Natural killer cell (primary cell): ENCODE measurements at regions not wholly inside any gene's neighbourhood (a gene's known extent, or its start where the extent isn't known, plus 50 kb on each side); places are given as distances from the start of the nearest gene placed in this dataset.

ENCODE experiments used
- ATAC-seq, 3 donors: fragments of 150-1000 bp in 2 of 3; fragments of 200-7000 bp in 1 of 3; cut with Tn5 transposase; 1 replicate in 1 of 3; 2 replicates in 2 of 3; pipeline ENCODE4 v1.10.0; 2021; ENCODE audit warnings: mild to moderate bottlenecking in 2 of 3, moderate library complexity in 2 of 3
- DNase-seq, 2 donors: peaks; one replicate each; pipeline versions ENCODE4 v3.0.0 to v3.0.0-alpha.2; 2013 to 2021; ENCODE audit warnings: mixed read lengths in 1 of 2
- H3K27ac ChIP-seq: one replicate; pipeline ENCODE4 v1.5.1; 2013; ENCODE audit warnings: mild to moderate bottlenecking, low read length
- H3K27me3 ChIP-seq: one replicate; pipeline ENCODE4 v1.6.1; 2013; ENCODE audit warnings: low read length; ENCODE audit not compliant: control insufficient read depth, insufficient read depth
- H3K36me3 ChIP-seq: one replicate; pipeline ENCODE4 v1.6.1; 2013; ENCODE audit warnings: low read length; ENCODE audit not compliant: control insufficient read depth, insufficient read depth
- H3K4me1 ChIP-seq: one replicate; pipeline ENCODE4 v1.6.1; 2013; ENCODE audit warnings: low read length; ENCODE audit not compliant: control insufficient read depth, insufficient read depth
- H3K4me3 ChIP-seq: one replicate; pipeline ENCODE4 v1.5.1; 2013; ENCODE audit warnings: low read length
- H3K9me3 ChIP-seq: one replicate; pipeline ENCODE4 v1.6.1; 2013; ENCODE audit warnings: low read length; ENCODE audit not compliant: control insufficient read depth, insufficient read depth
- H3K27ac Mint-ChIP-seq, 2 donors: one replicate each; pipeline ENCODE4 v1.8.0; 2022; ENCODE audit warnings: mild to moderate bottlenecking in 2 of 2, mixed read lengths in 2 of 2, moderate library complexity in 1 of 2
- H3K27me3 Mint-ChIP-seq, 2 donors: one replicate each; pipeline ENCODE4 v1.8.0; 2022; ENCODE audit warnings: low read depth in 2 of 2, mixed read lengths in 2 of 2
- H3K36me3 Mint-ChIP-seq: one replicate; pipeline ENCODE4 v1.8.0; 2022; ENCODE audit warnings: mixed read lengths
- H3K4me1 Mint-ChIP-seq, 2 donors: one replicate each; pipeline ENCODE4 v1.8.0; 2022; ENCODE audit warnings: mixed read lengths in 2 of 2
- H3K4me3 Mint-ChIP-seq: one replicate; pipeline ENCODE4 v1.8.0; 2022; ENCODE audit warnings: mild to moderate bottlenecking, moderate library complexity, mixed read lengths
- H3K9me3 Mint-ChIP-seq, 2 donors: one replicate each; pipeline ENCODE4 v1.8.0; 2022; ENCODE audit warnings: mixed read lengths in 2 of 2
- WGBS: methylation state at CpG from one replicate; pipeline ENCODE4 v1.1.7; 2013; ENCODE audit warnings: missing lambda C conversion rate; ENCODE audit not compliant: insufficient coverage; 5-methylcytosine and 5-hydroxymethylcytosine counted together
- intact Hi-C: fragments of 100-400 bp; cut with micrococcal nuclease; formaldehyde crosslinking; loops from one replicate; pipeline ENCODE4 v1.14.2; 2022
- TF ChIP-seq, protein P1 (sequence below): fragments of 200-600 bp; IDR thresholded peaks from one replicate; pipeline ENCODE4 v1.8.0; 2022; ENCODE audit warnings: antibody characterized with exemption

DNA sequence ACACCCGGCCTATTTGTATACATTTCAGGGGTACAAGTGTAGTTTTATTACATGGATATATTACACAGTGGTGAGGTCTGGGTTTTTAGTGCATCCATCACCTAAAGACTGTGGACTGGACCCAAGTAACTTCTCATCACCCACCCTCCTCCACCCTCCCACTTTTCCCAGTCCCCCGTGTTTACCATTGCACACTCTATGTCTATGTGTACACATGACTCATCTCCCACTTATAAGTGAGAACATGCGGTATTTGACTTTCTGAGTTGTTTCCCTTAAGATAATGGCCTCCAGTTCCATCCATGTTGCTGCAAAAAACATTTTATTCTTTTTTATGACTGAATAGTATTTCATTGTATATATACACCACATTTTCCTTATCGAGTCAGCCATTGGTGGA is 98.9 kb upstream of the WAC start:
- H3K4me3 ChIP-seq: no peak overlapping the region
- H3K27me3 ChIP-seq: no peaks in the 10 kb centered on the region
- Mint-ChIP-seq H3K4me3 (no peak overlapping the region), H3K4me1 (peaks cover 7% of the 10 kb centered on the region in 2 donors), H3K9me3 (no peaks in the 10 kb centered on the region), H3K27me3 (peaks cover 8% of the 10 kb centered on the region in 2 donors), H3K36me3 (no peaks in the 10 kb centered on the region), H3K27ac (no peak overlapping the region)
- H3K4me1 ChIP-seq: peaks cover 4% of the 10 kb centered on the region
- DNase-seq (no peak), ATAC-seq (no peak)
- intact Hi-C loops: loop anchor here (10.0 kb wide), 1 partner anchor 191 kb away; no protein-coding TSS in a partner anchor
- no peak overlapping the region for H3K27ac ChIP-seq
- no peaks in the 10 kb centered on the region for H3K9me3 ChIP-seq
- WGBS: 90% methylated on average over 3 of the region's 4 CpGs
- no peaks in the 10 kb centered on the region for H3K36me3 ChIP-seq
- TF ChIP-seq, protein P1, sequence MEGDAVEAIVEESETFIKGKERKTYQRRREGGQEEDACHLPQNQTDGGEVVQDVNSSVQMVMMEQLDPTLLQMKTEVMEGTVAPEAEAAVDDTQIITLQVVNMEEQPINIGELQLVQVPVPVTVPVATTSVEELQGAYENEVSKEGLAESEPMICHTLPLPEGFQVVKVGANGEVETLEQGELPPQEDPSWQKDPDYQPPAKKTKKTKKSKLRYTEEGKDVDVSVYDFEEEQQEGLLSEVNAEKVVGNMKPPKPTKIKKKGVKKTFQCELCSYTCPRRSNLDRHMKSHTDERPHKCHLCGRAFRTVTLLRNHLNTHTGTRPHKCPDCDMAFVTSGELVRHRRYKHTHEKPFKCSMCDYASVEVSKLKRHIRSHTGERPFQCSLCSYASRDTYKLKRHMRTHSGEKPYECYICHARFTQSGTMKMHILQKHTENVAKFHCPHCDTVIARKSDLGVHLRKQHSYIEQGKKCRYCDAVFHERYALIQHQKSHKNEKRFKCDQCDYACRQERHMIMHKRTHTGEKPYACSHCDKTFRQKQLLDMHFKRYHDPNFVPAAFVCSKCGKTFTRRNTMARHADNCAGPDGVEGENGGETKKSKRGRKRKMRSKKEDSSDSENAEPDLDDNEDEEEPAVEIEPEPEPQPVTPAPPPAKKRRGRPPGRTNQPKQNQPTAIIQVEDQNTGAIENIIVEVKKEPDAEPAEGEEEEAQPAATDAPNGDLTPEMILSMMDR: no peak

GRCh38 chr10:28442403-28442802 is 90.5 kb upstream of the WAC start:
- peaks cover 8 to 13% of the 10 kb centered on the region in 2 donors for H3K27me3 Mint-ChIP-seq
- Histone ChIP-seq H3K9me3 (no peaks in the 10 kb centered on the region), H3K36me3 (no peaks in the 10 kb centered on the region), H3K4me3 (no peak overlapping the region), H3K27me3 (no peaks in the 10 kb centered on the region), H3K4me1 (no peaks in the 10 kb centered on the region), H3K27ac (no peak overlapping the region)
- H3K36me3 Mint-ChIP-seq: no peaks in the 10 kb centered on the region
- WGBS: 97% methylated on average over 3 of the region's 3 CpGs
- TF ChIP-seq, protein P1: no peak
- intact Hi-C loops: no loop called here
- no peak overlapping the region for H3K27ac Mint-ChIP-seq
- ATAC-seq: no peak
- H3K9me3 Mint-ChIP-seq: no peaks in the 10 kb centered on the region
- H3K4me1 Mint-ChIP-seq: no peaks in the 10 kb centered on the region
- H3K4me3 Mint-ChIP-seq: no peak overlapping the region
- no peak for DNase-seq

DNA sequence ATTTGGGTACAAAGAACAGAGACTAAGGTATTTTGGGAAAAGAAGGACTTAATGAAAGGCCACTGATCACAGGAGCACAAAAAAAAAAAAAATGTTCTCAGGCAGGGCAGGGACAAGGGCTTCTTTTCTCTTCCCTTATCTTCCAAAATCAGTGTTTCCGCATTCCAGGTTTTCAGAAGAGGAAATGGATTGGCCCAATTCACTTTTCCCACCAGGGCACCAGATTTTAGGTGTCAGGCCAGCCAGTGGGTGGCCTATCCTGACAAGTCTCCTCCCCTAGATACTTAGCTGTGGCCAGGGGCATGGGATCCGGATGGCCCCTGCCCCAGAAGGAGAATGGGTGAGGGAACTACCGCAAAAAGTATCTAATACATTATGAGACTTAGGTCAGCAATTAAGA is 88.9 kb upstream of the WAC start:
- Histone ChIP-seq H3K27ac (no peak overlapping the region), H3K36me3 (no peaks in the 10 kb centered on the region), H3K9me3 (no peaks in the 10 kb centered on the region), H3K4me1 (no peaks in the 10 kb centered on the region), H3K4me3 (no peak overlapping the region), H3K27me3 (no peaks in the 10 kb centered on the region)
- Mint-ChIP-seq H3K27me3 (peaks cover 0 to 8% of the 10 kb centered on the region in 2 donors), H3K4me1 (no peaks in the 10 kb centered on the region), H3K9me3 (no peaks in the 10 kb centered on the region), H3K4me3 (no peak overlapping the region), H3K36me3 (no peaks in the 10 kb centered on the region), H3K27ac (no peak overlapping the region)
- no peak for DNase-seq
- no peak for ATAC-seq
- intact Hi-C loops: no loop called here
- WGBS: 94% methylated on average over 3 of the region's 3 CpGs
- TF ChIP-seq, protein P1: no peak

DNA sequence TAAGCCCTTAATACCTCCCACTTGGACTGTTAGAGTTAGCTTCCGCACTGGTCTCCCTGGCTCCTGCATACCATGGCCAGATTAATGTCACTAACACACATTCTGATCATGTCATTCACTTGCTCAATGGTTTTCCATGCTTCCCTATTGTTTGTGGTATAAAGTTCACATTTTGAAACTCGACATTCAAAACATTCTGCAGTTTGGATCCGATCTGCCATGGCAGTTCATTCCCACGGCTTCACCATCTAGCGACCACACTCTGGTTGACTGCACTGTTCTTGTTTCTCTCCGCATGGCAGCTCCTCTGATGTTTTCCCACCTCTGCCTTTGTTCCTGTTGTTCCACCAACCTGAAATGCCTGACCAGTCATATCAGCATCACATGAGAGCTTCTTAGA is 87.4 kb upstream of the WAC start:
- WGBS: 91% methylated on average over 6 of the region's 6 CpGs
- no peak for DNase-seq
- TF ChIP-seq, protein P1: no peak
- Histone ChIP-seq H3K9me3 (no peaks in the 10 kb centered on the region), H3K4me1 (no peaks in the 10 kb centered on the region), H3K36me3 (no peaks in the 10 kb centered on the region), H3K4me3 (no peak overlapping the region), H3K27ac (no peak overlapping the region), H3K27me3 (no peaks in the 10 kb centered on the region)
- H3K36me3 Mint-ChIP-seq: no peaks in the 10 kb centered on the region
- H3K9me3 Mint-ChIP-seq: no peaks in the 10 kb centered on the region
- intact Hi-C loops: no loop called here
- ATAC-seq: no peak
- H3K27ac Mint-ChIP-seq: no peak overlapping the region
- H3K27me3 Mint-ChIP-seq: peaks cover 0 to 9% of the 10 kb centered on the region in 2 donors
- no peaks in the 10 kb centered on the region for H3K4me1 Mint-ChIP-seq
- no peak overlapping the region for H3K4me3 Mint-ChIP-seq
